ENCODE measurements at regions not wholly inside any gene's neighbourhood (a gene's known extent, or its start where the extent isn't known, plus 50 kb on each side); places are given as distances from the start of the nearest gene placed in this dataset.
A peak's percentile ranks its signal among the peaks of the same experiment; 100 is the strongest.

- Mint-ChIP-seq H3K4me1 (ENCODE audit: low read depth, unreplicated experiment) (no peaks in the 10 kb centered on the region), H3K27ac (ENCODE audit: unreplicated experiment) (no peak overlapping the region), H3K27me3 (ENCODE audit: unreplicated experiment) (peaks cover 57% of the 10 kb centered on the region), H3K9me3 (ENCODE audit: low read depth, unreplicated experiment) (no peaks in the 10 kb centered on the region), H3K4me3 (ENCODE audit: low read depth, unreplicated experiment) (no peak overlapping the region), H3K36me3 (ENCODE audit: insufficient read depth, unreplicated experiment) (no peaks in the 10 kb centered on the region)
- no TSS peak for BruUV-seq (replicated peaks)
- intact Hi-C loops (cut with micrococcal nuclease; ENCODE audit: unreplicated experiment): no loop called here
- CTCF ChIA-PET: interaction anchor here (0.6 to 1.0 kb wide), 2 partner anchors 12 to 44 kb away, joined by 3 read pairs; no protein-coding TSS in a partner anchor
- TF ChIP-seq, protein P1, sequence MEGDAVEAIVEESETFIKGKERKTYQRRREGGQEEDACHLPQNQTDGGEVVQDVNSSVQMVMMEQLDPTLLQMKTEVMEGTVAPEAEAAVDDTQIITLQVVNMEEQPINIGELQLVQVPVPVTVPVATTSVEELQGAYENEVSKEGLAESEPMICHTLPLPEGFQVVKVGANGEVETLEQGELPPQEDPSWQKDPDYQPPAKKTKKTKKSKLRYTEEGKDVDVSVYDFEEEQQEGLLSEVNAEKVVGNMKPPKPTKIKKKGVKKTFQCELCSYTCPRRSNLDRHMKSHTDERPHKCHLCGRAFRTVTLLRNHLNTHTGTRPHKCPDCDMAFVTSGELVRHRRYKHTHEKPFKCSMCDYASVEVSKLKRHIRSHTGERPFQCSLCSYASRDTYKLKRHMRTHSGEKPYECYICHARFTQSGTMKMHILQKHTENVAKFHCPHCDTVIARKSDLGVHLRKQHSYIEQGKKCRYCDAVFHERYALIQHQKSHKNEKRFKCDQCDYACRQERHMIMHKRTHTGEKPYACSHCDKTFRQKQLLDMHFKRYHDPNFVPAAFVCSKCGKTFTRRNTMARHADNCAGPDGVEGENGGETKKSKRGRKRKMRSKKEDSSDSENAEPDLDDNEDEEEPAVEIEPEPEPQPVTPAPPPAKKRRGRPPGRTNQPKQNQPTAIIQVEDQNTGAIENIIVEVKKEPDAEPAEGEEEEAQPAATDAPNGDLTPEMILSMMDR (IDR thresholded peaks at IDR 0.05; ENCODE audit: unreplicated experiment): no peak
- DNase-seq: no peak
Measured at GRCh38 chr14:22059201-22059600, 385.6 kb upstream of the OR4E1 start.

GRCh38 chr14:22052795-22053194, 379.2 kb upstream of the OR4E1 start:
- no TSS peak for BruUV-seq (replicated peaks)
- Mint-ChIP-seq H3K9me3 (ENCODE audit: low read depth, unreplicated experiment) (no peaks in the 10 kb centered on the region), H3K27me3 (ENCODE audit: unreplicated experiment) (peaks cover 95% of the 10 kb centered on the region), H3K27ac (ENCODE audit: unreplicated experiment) (no peak overlapping the region), H3K4me1 (ENCODE audit: low read depth, unreplicated experiment) (no peaks in the 10 kb centered on the region), H3K4me3 (ENCODE audit: low read depth, unreplicated experiment) (no peak overlapping the region), H3K36me3 (ENCODE audit: insufficient read depth, unreplicated experiment) (no peaks in the 10 kb centered on the region)
- DNase-seq: no peak
- intact Hi-C loops (cut with micrococcal nuclease; ENCODE audit: unreplicated experiment): no loop called here
- TF ChIP-seq, protein P1 (IDR thresholded peaks at IDR 0.05; ENCODE audit: unreplicated experiment): no peak
- CTCF ChIA-PET: interaction anchor here (0.8 kb wide), 1 partner anchor 33 kb away, joined by 4 read pairs; no protein-coding TSS in a partner anchor

- CTCF ChIA-PET: interaction anchor here (0.8 to 1.1 kb wide), 3 partner anchors 12 to 53 kb away, joined by 3 to 4 read pairs (median 4); no protein-coding TSS in a partner anchor
- Mint-ChIP-seq H3K4me3 (ENCODE audit: low read depth, unreplicated experiment) (no peak overlapping the region), H3K27me3 (ENCODE audit: unreplicated experiment) (peaks cover 77% of the 10 kb centered on the region), H3K4me1 (ENCODE audit: low read depth, unreplicated experiment) (no peaks in the 10 kb centered on the region), H3K36me3 (ENCODE audit: insufficient read depth, unreplicated experiment) (no peaks in the 10 kb centered on the region), H3K9me3 (ENCODE audit: low read depth, unreplicated experiment) (no peaks in the 10 kb centered on the region), H3K27ac (ENCODE audit: unreplicated experiment) (no peak overlapping the region)
- BruUV-seq (replicated peaks): no TSS peak
- peak; percentile 27 for DNase-seq
- TF ChIP-seq, protein P1 (IDR thresholded peaks at IDR 0.05; ENCODE audit: unreplicated experiment): no peak
- intact Hi-C loops (cut with micrococcal nuclease; ENCODE audit: unreplicated experiment): no loop called here
Measured at GRCh38 chr14:22047115-22047514, 373.5 kb upstream of the OR4E1 start.

- H3K27ac Mint-ChIP-seq (ENCODE audit: unreplicated experiment): no peak overlapping the region
- no peak overlapping the region for H3K4me3 Mint-ChIP-seq (ENCODE audit: low read depth, unreplicated experiment)
- no peaks in the 10 kb centered on the region for H3K36me3 Mint-ChIP-seq (ENCODE audit: insufficient read depth, unreplicated experiment)
- H3K4me1 Mint-ChIP-seq (ENCODE audit: low read depth, unreplicated experiment): no peaks in the 10 kb centered on the region
- CTCF ChIA-PET: no interaction called here
- no peaks in the 10 kb centered on the region for H3K9me3 Mint-ChIP-seq (ENCODE audit: low read depth, unreplicated experiment)
- peaks cover 77% of the 10 kb centered on the region for H3K27me3 Mint-ChIP-seq (ENCODE audit: unreplicated experiment)
- no peak for DNase-seq
- TF ChIP-seq, protein P1 (IDR thresholded peaks at IDR 0.05; ENCODE audit: unreplicated experiment): no peak
- BruUV-seq (replicated peaks): no TSS peak
- intact Hi-C loops (cut with micrococcal nuclease; ENCODE audit: unreplicated experiment): no loop called here
Measured at GRCh38 chr14:22046063-22046462, 372.4 kb upstream of the OR4E1 start.

All from Calu3 (cell line).